H1 (cell line): ENCODE measurements at regions not wholly inside any gene's neighbourhood (a gene's known extent, or its start where the extent isn't known, plus 50 kb on each side); places are given as distances from the start of the nearest gene placed in this dataset.

ENCODE experiments used
- CTCF ChIA-PET: fragments of 300-600 bp; sonication (Branson Sonifier 250); formaldehyde crosslinking; loops from one replicate; lab custom pipeline; 2021; ENCODE audit not compliant: partially characterized antibody; lab: Charles Lee
- POLR2A ChIA-PET: fragments of 300-600 bp; sonication (Branson Sonifier 250); formaldehyde crosslinking; loops from one replicate; lab custom pipeline; 2021; ENCODE audit warnings: inconsistent platforms; ENCODE audit not compliant: partially characterized antibody; lab: Charles Lee
- DNase-seq, 2 experiments: peaks; one replicate each; pipeline versions ENCODE4 v3.0.0 to v3.0.0-alpha.2; 2010 to 2022; ENCODE audit warnings: low spot score in 2 of 2, low read depth in 1 of 2, mixed read lengths in 1 of 2
- FAIRE-seq: peaks from 2 replicates; lab custom pipeline; 2011; peaks lifted over from hg19 to GRCh38; lab: Jason Lieb, UNC
- H2AFZ ChIP-seq: 2 replicates; pipeline ENCODE4 v1.8.1; 2012; ENCODE audit warnings: low read length, inconsistent platforms
- H2AK5ac ChIP-seq: 2 replicates; pipeline ENCODE4 v1.6.1; 2013; ENCODE audit warnings: low read depth, low read length
- H2BK120ac ChIP-seq: replicated peaks from 2 replicates; pipeline ENCODE3; 2013; ENCODE audit warnings: low read depth, low read length, inconsistent platforms
- H2BK12ac ChIP-seq: 2 replicates; pipeline ENCODE4 v1.6.1; 2013; ENCODE audit warnings: low read depth, low read length
- H2BK15ac ChIP-seq: 2 replicates; pipeline ENCODE4 v1.6.1; 2013; ENCODE audit warnings: low read length
- H2BK20ac ChIP-seq: 2 replicates; pipeline ENCODE4 v1.6.1; 2013; ENCODE audit warnings: low read length
- H2BK5ac ChIP-seq: 2 replicates; pipeline ENCODE4 v1.6.1; 2013; ENCODE audit warnings: low read depth, low read length
- H3K14ac ChIP-seq: 2 replicates; pipeline ENCODE4 v1.6.1; 2013; ENCODE audit warnings: inconsistent platforms; ENCODE audit not compliant: insufficient read length
- H3K18ac ChIP-seq: 2 replicates; pipeline ENCODE4 v1.6.1; 2013; ENCODE audit warnings: low read length; ENCODE audit errors: extremely low read depth
- H3K23ac ChIP-seq: 2 replicates; pipeline ENCODE4 v1.6.1; 2013; ENCODE audit warnings: inconsistent platforms; ENCODE audit not compliant: insufficient read length
- H3K23me2 ChIP-seq: 2 replicates; pipeline ENCODE4 v1.6.1; 2013; ENCODE audit warnings: low read depth, low read length
- H3K27ac ChIP-seq: 2 replicates; pipeline ENCODE4 v1.6.1; 2011; ENCODE audit warnings: low read depth, low read length, inconsistent platforms
- H3K27me3 ChIP-seq, 4 experiments: replicated peaks in 1 of 4; 1 replicate in 1 of 4; 2 replicates in 3 of 4; pipeline versions ENCODE4 v1.6.1 to v1.8.1; 2011 to 2013; ENCODE audit warnings: low read length in 3 of 4, mild to moderate bottlenecking in 3 of 4, inconsistent platforms in 2 of 4, mixed read lengths in 2 of 4, moderate library complexity in 1 of 4; ENCODE audit not compliant: control insufficient read depth in 3 of 4, insufficient read depth in 3 of 4; ENCODE audit errors: extremely low read depth in 1 of 4
- H3K36me3 ChIP-seq, 4 experiments: 2 replicates each; pipeline versions ENCODE4 v1.6.1 to v1.8.1; 2011 to 2013; ENCODE audit warnings: mild to moderate bottlenecking in 4 of 4, low read length in 3 of 4, moderate library complexity in 2 of 4, control low read depth in 1 of 4, inconsistent platforms in 1 of 4; ENCODE audit not compliant: insufficient read depth in 4 of 4, control insufficient read depth in 2 of 4
- H3K4ac ChIP-seq: replicated peaks from 2 replicates; pipeline ENCODE3; 2013; ENCODE audit warnings: low read length, low read depth, mixed read lengths, inconsistent platforms; ENCODE audit not compliant: insufficient read length
- H3K4me1 ChIP-seq, 4 experiments: replicated peaks in 1 of 4; 1 replicate in 1 of 4; 2 replicates in 3 of 4; pipeline versions ENCODE4 v1.6.1 to v1.8.1; 2011 to 2013; ENCODE audit warnings: low read length in 3 of 4, inconsistent platforms in 2 of 4, mixed read lengths in 1 of 4; ENCODE audit not compliant: insufficient read depth in 4 of 4, control insufficient read depth in 3 of 4
- H3K4me2 ChIP-seq, 2 experiments: 2 replicates each; pipeline versions ENCODE4 v1.6.1 to v1.8.1; 2011 to 2013; ENCODE audit warnings: low read depth in 2 of 2, low read length in 2 of 2, control low read depth in 1 of 2, inconsistent platforms in 1 of 2, mild to moderate bottlenecking in 1 of 2; ENCODE audit not compliant: insufficient read depth in 1 of 2
- H3K4me3 ChIP-seq, 4 experiments: fragments of 200-600, 300-600 bp in 1 of 4; sonication (generic), shearing (Covaris generic), sonication (Bioruptor Twin) in 1 of 4; 2 replicates each; pipeline versions ENCODE4 v1.5.1 to v1.8.1; 2011 to 2016; ENCODE audit warnings: low read length in 4 of 4, low read depth in 3 of 4, control low read depth in 2 of 4, inconsistent platforms in 2 of 4, mild to moderate bottlenecking in 2 of 4, mixed read lengths in 1 of 4, moderate library complexity in 1 of 4; ENCODE audit not compliant: insufficient read depth in 2 of 4; ENCODE audit errors: extremely low read depth in 1 of 4
- H3K56ac ChIP-seq: replicated peaks from 2 replicates; pipeline ENCODE3; 2013; ENCODE audit warnings: low read depth, mild to moderate bottlenecking, mixed read lengths, low read length, inconsistent platforms; ENCODE audit not compliant: insufficient read length
- H3K79me1 ChIP-seq: 2 replicates; pipeline ENCODE4 v1.6.1; 2013; ENCODE audit warnings: low read depth, low read length, control low read depth
- H3K79me2 ChIP-seq, 2 experiments: 2 replicates each; pipeline versions ENCODE4 v1.6.1 to v1.8.1; 2012 to 2013; ENCODE audit warnings: low read length in 2 of 2, mild to moderate bottlenecking in 2 of 2, inconsistent platforms in 1 of 2; ENCODE audit not compliant: insufficient read depth in 2 of 2, control insufficient read depth in 1 of 2
- H3K9ac ChIP-seq, 4 experiments: replicated peaks in 1 of 4; 1 replicate in 1 of 4; 2 replicates in 3 of 4; pipeline versions ENCODE4 v1.6.1 to v1.8.1; 2011 to 2013; ENCODE audit warnings: low read depth in 3 of 4, low read length in 3 of 4, control low read depth in 2 of 4, mild to moderate bottlenecking in 2 of 4, moderate library complexity in 2 of 4, inconsistent platforms in 1 of 4; ENCODE audit errors: extremely low read depth in 1 of 4
- H3K9me3 ChIP-seq, 2 experiments: 2 replicates each; pipeline versions ENCODE4 v1.6.1 to v1.8.1; 2012 to 2013; ENCODE audit warnings: mild to moderate bottlenecking in 2 of 2, moderate library complexity in 2 of 2, control low read depth in 1 of 2, inconsistent platforms in 1 of 2, low read depth in 1 of 2, low read length in 1 of 2, mixed read lengths in 1 of 2; ENCODE audit not compliant: insufficient read depth in 2 of 2
- H4K20me1 ChIP-seq, 2 experiments: replicated peaks in 1 of 2; 2 replicates each; pipeline versions ENCODE3 to v1.8.1; 2011 to 2013; ENCODE audit warnings: inconsistent platforms in 2 of 2, low read length in 2 of 2, mild to moderate bottlenecking in 1 of 2; ENCODE audit not compliant: insufficient read depth in 2 of 2, control insufficient read depth in 1 of 2
- H4K5ac ChIP-seq: 2 replicates; pipeline ENCODE4 v1.6.1; 2013; ENCODE audit warnings: low read length, low read depth, mixed read lengths, inconsistent platforms; ENCODE audit not compliant: insufficient read length
- H4K8ac ChIP-seq: 2 replicates; pipeline ENCODE4 v1.8.0; 2013; ENCODE audit warnings: mild to moderate bottlenecking, moderate library complexity, low read length, inconsistent platforms; ENCODE audit not compliant: insufficient read depth; ENCODE audit errors: extremely low read depth
- H4K91ac ChIP-seq: replicated peaks from 2 replicates; pipeline ENCODE3; 2013; ENCODE audit warnings: low read length, mixed read lengths, inconsistent platforms; ENCODE audit not compliant: insufficient read length
- BACH1 ChIP-seq: IDR thresholded peaks from 2 replicates; pipeline ENCODE4 v1.6.1; 2012; ENCODE audit warnings: low read length, improper control_type of control experiment
- CHD2 ChIP-seq: IDR thresholded peaks from 2 replicates; pipeline ENCODE4 v1.6.1; 2012; ENCODE audit warnings: low read length, improper control_type of control experiment
- CTCF ChIP-seq, 3 experiments: IDR thresholded peaks; 1 replicate in 2 of 3; 2 replicates in 1 of 3; pipeline versions ENCODE4 v1.5.1 to v1.6.1; 2011; ENCODE audit warnings: low read length in 3 of 3, mild to moderate bottlenecking in 3 of 3, inconsistent platforms in 2 of 3, low read depth in 1 of 3, moderate library complexity in 1 of 3; ENCODE audit not compliant: insufficient read depth in 1 of 3; ENCODE audit errors: control extremely low read depth in 1 of 3
- HDAC6 ChIP-seq: IDR thresholded peaks from one replicate; pipeline ENCODE4 v1.7.1; 2012; ENCODE audit warnings: low read depth, mild to moderate bottlenecking, inconsistent platforms, low read length, moderate library complexity
- JUN ChIP-seq: IDR thresholded peaks from 2 replicates; pipeline ENCODE4 v1.6.1; 2011; ENCODE audit warnings: low read depth, mild to moderate bottlenecking, improper control_type of control experiment, low read length
- PHF8 ChIP-seq: fragments of 200-600 bp; sonication (generic); conservative IDR thresholded peaks from 2 replicates; pipeline ENCODE4 v1.7.1; 2012; ENCODE audit warnings: low read depth, mild to moderate bottlenecking, inconsistent platforms, low read length, moderate library complexity
- RXRA ChIP-seq: IDR thresholded peaks from 2 replicates; pipeline ENCODE4 v1.6.1; 2011; ENCODE audit warnings: low read depth, mild to moderate bottlenecking, low read length, moderate library complexity; ENCODE audit not compliant: insufficient read depth
- SAP30 ChIP-seq: fragments of 300-600 bp; sonication (generic); IDR thresholded peaks from 2 replicates; pipeline ENCODE4 v1.7.1; 2012; ENCODE audit warnings: low read length, moderate library complexity, mild to moderate bottlenecking, inconsistent platforms; ENCODE audit not compliant: insufficient read depth, insufficient replicate concordance
- SP1 ChIP-seq: IDR thresholded peaks from 2 replicates; pipeline ENCODE4 v1.6.1; 2011; ENCODE audit warnings: low read depth, low read length
- WGBS, 2 experiments: shearing (Covaris generic) in 1 of 2; methylation state at CpG; one replicate each; pipeline versions ENCODE4 v1.1.6 to v1.1.7; 2013 to 2015; ENCODE audit warnings: low lambda C conversion rate in 2 of 2, mixed read lengths in 2 of 2, inconsistent platforms in 1 of 2, low coverage in 1 of 2, missing lambda C conversion rate in 1 of 2; ENCODE audit not compliant: insufficient replicate concordance in 2 of 2, insufficient coverage in 1 of 2, insufficient read length in 1 of 2; ENCODE audit errors: extremely low coverage in 1 of 2, missing lambda C conversion rate in 1 of 2; 5-methylcytosine and 5-hydroxymethylcytosine counted together
- TF ChIP-seq, protein P1 (sequence below): IDR thresholded peaks from 2 replicates; pipeline ENCODE4 v1.6.1; 2012; ENCODE audit warnings: inconsistent platforms

DNA sequence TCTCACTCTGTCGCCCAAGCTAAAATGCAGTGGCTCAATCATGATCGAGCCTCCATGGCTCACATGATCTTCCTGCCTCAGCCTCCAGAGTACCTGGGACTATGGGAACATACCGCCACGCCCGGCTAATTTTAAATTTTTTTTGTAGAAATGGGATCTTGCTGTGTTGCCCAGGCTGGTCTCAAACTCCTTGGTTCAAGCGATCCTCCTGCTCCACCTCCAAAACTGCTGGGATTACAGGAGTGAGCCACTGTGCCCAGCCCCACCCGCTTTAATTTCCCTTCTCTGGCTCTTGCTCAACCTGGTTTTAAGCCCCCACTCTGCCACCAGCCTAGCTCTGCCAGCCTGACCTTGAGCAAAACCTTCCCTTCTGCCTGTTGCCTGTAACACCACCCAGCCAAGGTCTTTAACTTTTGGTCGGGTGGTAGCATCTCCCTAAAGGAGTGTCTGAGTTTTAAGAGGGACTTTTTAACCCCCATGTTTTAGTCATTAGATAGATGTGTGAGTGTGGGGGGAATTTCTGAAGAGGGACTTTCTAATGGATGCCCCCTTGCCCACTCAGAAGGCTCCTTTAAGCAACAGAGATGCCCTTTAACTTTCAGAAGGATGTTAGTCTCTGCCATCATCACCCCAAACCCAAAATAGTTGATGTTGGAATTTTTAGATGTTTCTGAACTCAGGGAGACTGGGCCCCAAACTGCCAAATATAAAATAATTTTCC is 71.8 kb upstream of the FOXP4 start:
- H2BK20ac ChIP-seq: no peak overlapping the region
- no peak overlapping the region for H2AFZ ChIP-seq
- no peak overlapping the region for H3K27ac ChIP-seq
- no peak overlapping the region for H3K4me2 ChIP-seq
- no peaks in the 10 kb centered on the region for H3K79me1 ChIP-seq
- H3K23ac ChIP-seq: no peak overlapping the region
- no peak overlapping the region for H2BK5ac ChIP-seq
- H3K4me1 ChIP-seq: peaks cover 21 to 29% (median 23%) of the 10 kb centered on the region in 4 experiments
- no peak overlapping the region for H3K4ac ChIP-seq
- H3K4me3 ChIP-seq: no peak overlapping the region
- peaks cover 15 to 53% (median 46%) of the 10 kb centered on the region in 4 experiments for H3K27me3 ChIP-seq
- H4K91ac ChIP-seq: no peak overlapping the region
- no peak overlapping the region for H2BK120ac ChIP-seq
- no peak overlapping the region for H3K9ac ChIP-seq
- DNase-seq: no peak
- H3K14ac ChIP-seq: no peak overlapping the region
- no peak overlapping the region for H2BK12ac ChIP-seq
- peaks cover 15% of the 10 kb centered on the region; the same call in 1 of the 2 replicates for H3K23me2 ChIP-seq
- no peak for FAIRE-seq
- WGBS, 2 experiments: 92% methylated on average over 8 of the region's 8 CpGs; no CpG with 5 or more reads in 1 of the 2 experiments
- no peak overlapping the region for H2BK15ac ChIP-seq
- no peaks in the 10 kb centered on the region for H4K20me1 ChIP-seq
- no peak overlapping the region for H2AK5ac ChIP-seq
- H3K56ac ChIP-seq: no peak overlapping the region
- no peak overlapping the region for H4K8ac ChIP-seq
- no peak overlapping the region for H3K18ac ChIP-seq
- H3K36me3 ChIP-seq: no peaks in the 10 kb centered on the region
- POLR2A ChIA-PET: interaction anchor here (1.2 kb wide), 1 partner anchor 20 kb away, joined by 4 read pairs; no protein-coding TSS in a partner anchor
- no peaks in the 10 kb centered on the region for H3K9me3 ChIP-seq
- no peaks in the 10 kb centered on the region for H3K79me2 ChIP-seq
- CTCF ChIA-PET: interaction anchor here (0.9 to 3.5 kb wide), 7 partner anchors 10 to 106 kb away, joined by 3 to 13 read pairs (median 3); no protein-coding TSS in a partner anchor
- no peak overlapping the region for H4K5ac ChIP-seq
- TF ChIP-seq, protein P1, sequence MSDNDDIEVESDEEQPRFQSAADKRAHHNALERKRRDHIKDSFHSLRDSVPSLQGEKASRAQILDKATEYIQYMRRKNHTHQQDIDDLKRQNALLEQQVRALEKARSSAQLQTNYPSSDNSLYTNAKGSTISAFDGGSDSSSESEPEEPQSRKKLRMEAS: no peak
- TF ChIP-seq PHF8 (no peak), SP1 (no peak), CTCF (IDR thresholded peaks at IDR 0.05; ENCODE audit: control extremely low read depth in 1 of 3, insufficient read depth in 1 of 3, low read depth in 1 of 3, low read length in 3 of 3) (no peak), SAP30 (no peak), CHD2 (no peak), HDAC6 (no peak), JUN (no peak), BACH1 (no peak), RXRA (no peak)
